ENCODE measurements at regions not wholly inside any gene's neighbourhood (a gene's known extent, or its start where the extent isn't known, plus 50 kb on each side); places are given as distances from the start of the nearest gene placed in this dataset.

GRCh38 chr7:9921326-9921725 is 1052.3 kb upstream of the PHF14 start:
- no peak overlapping the region for H3K4me3 Mint-ChIP-seq (ENCODE audit: unreplicated experiment)
- no peak overlapping the region for H3K27ac Mint-ChIP-seq (ENCODE audit: unreplicated experiment)
- no peaks in the 10 kb centered on the region for H3K36me3 Mint-ChIP-seq (ENCODE audit: unreplicated experiment)
- TF ChIP-seq, protein P1, sequence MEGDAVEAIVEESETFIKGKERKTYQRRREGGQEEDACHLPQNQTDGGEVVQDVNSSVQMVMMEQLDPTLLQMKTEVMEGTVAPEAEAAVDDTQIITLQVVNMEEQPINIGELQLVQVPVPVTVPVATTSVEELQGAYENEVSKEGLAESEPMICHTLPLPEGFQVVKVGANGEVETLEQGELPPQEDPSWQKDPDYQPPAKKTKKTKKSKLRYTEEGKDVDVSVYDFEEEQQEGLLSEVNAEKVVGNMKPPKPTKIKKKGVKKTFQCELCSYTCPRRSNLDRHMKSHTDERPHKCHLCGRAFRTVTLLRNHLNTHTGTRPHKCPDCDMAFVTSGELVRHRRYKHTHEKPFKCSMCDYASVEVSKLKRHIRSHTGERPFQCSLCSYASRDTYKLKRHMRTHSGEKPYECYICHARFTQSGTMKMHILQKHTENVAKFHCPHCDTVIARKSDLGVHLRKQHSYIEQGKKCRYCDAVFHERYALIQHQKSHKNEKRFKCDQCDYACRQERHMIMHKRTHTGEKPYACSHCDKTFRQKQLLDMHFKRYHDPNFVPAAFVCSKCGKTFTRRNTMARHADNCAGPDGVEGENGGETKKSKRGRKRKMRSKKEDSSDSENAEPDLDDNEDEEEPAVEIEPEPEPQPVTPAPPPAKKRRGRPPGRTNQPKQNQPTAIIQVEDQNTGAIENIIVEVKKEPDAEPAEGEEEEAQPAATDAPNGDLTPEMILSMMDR (IDR thresholded peaks at IDR 0.05), result no peak
- no peak for DNase-seq (ENCODE audit: extremely low spot score, unreplicated experiment)
- no peaks in the 10 kb centered on the region for H3K4me1 Mint-ChIP-seq (ENCODE audit: unreplicated experiment)
- H3K27me3 Mint-ChIP-seq (ENCODE audit: unreplicated experiment), result no peaks in the 10 kb centered on the region
- H3K9me3 Mint-ChIP-seq (ENCODE audit: unreplicated experiment), result peaks cover 3% of the 10 kb centered on the region

GRCh38 chr7:9937944-9938631 is 1035.6 kb upstream of the PHF14 start:
- H3K4me1 Mint-ChIP-seq (ENCODE audit: unreplicated experiment), result peaks cover 4% of the 10 kb centered on the region
- H3K9me3 Mint-ChIP-seq (ENCODE audit: unreplicated experiment), result peaks cover 8% of the 10 kb centered on the region
- no peaks in the 10 kb centered on the region for H3K27me3 Mint-ChIP-seq (ENCODE audit: unreplicated experiment)
- no peak for DNase-seq (ENCODE audit: extremely low spot score, unreplicated experiment)
- no peak overlapping the region for H3K27ac Mint-ChIP-seq (ENCODE audit: unreplicated experiment)
- TF ChIP-seq, protein P1 (IDR thresholded peaks at IDR 0.05), result no peak
- H3K4me3 Mint-ChIP-seq (ENCODE audit: unreplicated experiment), result no peak overlapping the region
- no peaks in the 10 kb centered on the region for H3K36me3 Mint-ChIP-seq (ENCODE audit: unreplicated experiment)

DNA sequence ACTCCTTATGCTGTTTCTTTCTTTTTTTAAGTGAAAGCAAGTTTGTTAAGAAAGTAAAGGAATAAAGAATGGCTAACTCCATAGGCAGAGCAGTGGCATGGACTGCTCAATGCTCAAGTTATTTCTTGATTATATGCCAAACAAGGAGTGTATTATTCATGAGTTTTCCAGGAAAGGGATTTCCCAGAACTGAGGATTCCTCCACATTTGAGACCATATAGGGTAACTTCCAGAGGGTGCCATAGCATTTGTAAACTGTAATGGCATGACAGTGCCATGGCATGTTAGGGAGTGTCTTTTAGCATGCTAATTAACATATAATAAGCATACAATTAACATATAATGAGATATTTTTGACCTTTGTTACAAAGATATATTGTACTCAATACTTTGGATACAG is 1034.5 kb upstream of the PHF14 start:
- peaks cover 4% of the 10 kb centered on the region for H3K4me1 Mint-ChIP-seq (ENCODE audit: unreplicated experiment)
- peaks cover 8% of the 10 kb centered on the region for H3K9me3 Mint-ChIP-seq (ENCODE audit: unreplicated experiment)
- no peak for DNase-seq (ENCODE audit: extremely low spot score, unreplicated experiment)
- no peak overlapping the region for H3K27ac Mint-ChIP-seq (ENCODE audit: unreplicated experiment)
- H3K27me3 Mint-ChIP-seq (ENCODE audit: unreplicated experiment), result no peaks in the 10 kb centered on the region
- no peak overlapping the region for H3K4me3 Mint-ChIP-seq (ENCODE audit: unreplicated experiment)
- H3K36me3 Mint-ChIP-seq (ENCODE audit: unreplicated experiment), result no peaks in the 10 kb centered on the region
- TF ChIP-seq, protein P1 (IDR thresholded peaks at IDR 0.05), result no peak

- H3K4me1 Mint-ChIP-seq (ENCODE audit: unreplicated experiment), result peaks cover 1% of the 10 kb centered on the region
- no peak overlapping the region for H3K4me3 Mint-ChIP-seq (ENCODE audit: unreplicated experiment)
- TF ChIP-seq, protein P1 (IDR thresholded peaks at IDR 0.05), result no peak
- no peaks in the 10 kb centered on the region for H3K27me3 Mint-ChIP-seq (ENCODE audit: unreplicated experiment)
- H3K9me3 Mint-ChIP-seq (ENCODE audit: unreplicated experiment), result no peaks in the 10 kb centered on the region
- H3K27ac Mint-ChIP-seq (ENCODE audit: unreplicated experiment), result no peak overlapping the region
- H3K36me3 Mint-ChIP-seq (ENCODE audit: unreplicated experiment), result no peaks in the 10 kb centered on the region
- DNase-seq (ENCODE audit: extremely low spot score, unreplicated experiment), result no peak
Observed at GRCh38 chr7:9945131-9945530, 1028.5 kb upstream of the PHF14 start.

GRCh38 chr7:9945857-9946256 is 1027.8 kb upstream of the PHF14 start:
- Mint-ChIP-seq H3K4me3 (ENCODE audit: unreplicated experiment) (no peak overlapping the region), H3K27ac (ENCODE audit: unreplicated experiment) (no peak overlapping the region), H3K9me3 (ENCODE audit: unreplicated experiment) (no peaks in the 10 kb centered on the region), H3K36me3 (ENCODE audit: unreplicated experiment) (no peaks in the 10 kb centered on the region), H3K27me3 (ENCODE audit: unreplicated experiment) (no peaks in the 10 kb centered on the region), H3K4me1 (ENCODE audit: unreplicated experiment) (peaks cover 1% of the 10 kb centered on the region)
- TF ChIP-seq, protein P1 (IDR thresholded peaks at IDR 0.05), result no peak
- no peak for DNase-seq (ENCODE audit: extremely low spot score, unreplicated experiment)
